ENCODE measurements at regions not wholly inside any gene's neighbourhood (a gene's known extent, or its start where the extent isn't known, plus 50 kb on each side); places are given as distances from the start of the nearest gene placed in this dataset.
A peak's percentile ranks its signal among the peaks of the same experiment; 100 is the strongest.

DNA sequence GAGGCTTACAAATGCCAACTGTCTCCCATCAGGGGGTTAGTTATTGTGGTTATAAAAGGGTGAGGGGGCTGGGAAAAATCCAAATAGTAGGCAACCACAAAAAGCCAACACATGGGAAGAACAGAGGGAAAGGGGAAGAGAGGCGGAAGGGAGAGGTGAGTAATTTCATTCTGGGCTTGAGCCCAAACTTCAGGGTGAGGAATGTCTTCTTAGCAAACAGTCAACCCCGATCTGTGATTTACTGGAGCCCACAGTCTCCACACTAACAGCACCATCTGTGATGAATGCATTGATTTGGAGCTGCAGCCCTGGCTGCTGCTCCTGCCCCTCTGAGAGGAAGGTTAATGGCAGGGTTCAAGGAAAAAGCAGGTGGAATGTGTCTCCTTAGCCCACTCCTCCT is 162.2 kb upstream of the GPR101 start:
- Histone ChIP-seq H3K36me3 (ENCODE audit: control insufficient read depth, insufficient read depth, low read length) (no peaks in the 10 kb centered on the region), H3K9me3 (ENCODE audit: control insufficient read depth, low read length) (no peaks in the 10 kb centered on the region), H3K4me1 (ENCODE audit: control insufficient read depth, insufficient read depth, low read length) (no peaks in the 10 kb centered on the region), H3K27ac (ENCODE audit: low read depth, low read length) (no peak overlapping the region), H3K4me3 (ENCODE audit: low read length) (no peak overlapping the region), H3K27me3 (ENCODE audit: control insufficient read depth, insufficient read depth, low read length, poor library complexity, severe bottlenecking) (no peaks in the 10 kb centered on the region), H3K9ac (ENCODE audit: extremely low read depth, low read length, poor library complexity, severe bottlenecking) (no peak overlapping the region)
- no peak for DNase-seq
- Mint-ChIP-seq H3K36me3 (ENCODE audit: low read depth) (no peaks in the 10 kb centered on the region), H3K27me3 (ENCODE audit: insufficient read depth) (peaks cover 8% of the 10 kb centered on the region), H3K27ac (no peak overlapping the region), H3K4me3 (no peak overlapping the region), H3K9me3 (peaks cover 48% of the 10 kb centered on the region), H3K4me1 (no peaks in the 10 kb centered on the region)
- 80% methylated on average over 1 of the region's 2 CpGs; no CpG with 5 or more reads in 1 of the 2 experiments for WGBS, 2 experiments (ENCODE audit: insufficient coverage in 1 of 2, insufficient read length in 1 of 2)
- no peak for TF ChIP-seq CTCF (conservative IDR thresholded peaks at IDR 0.05)

DNA sequence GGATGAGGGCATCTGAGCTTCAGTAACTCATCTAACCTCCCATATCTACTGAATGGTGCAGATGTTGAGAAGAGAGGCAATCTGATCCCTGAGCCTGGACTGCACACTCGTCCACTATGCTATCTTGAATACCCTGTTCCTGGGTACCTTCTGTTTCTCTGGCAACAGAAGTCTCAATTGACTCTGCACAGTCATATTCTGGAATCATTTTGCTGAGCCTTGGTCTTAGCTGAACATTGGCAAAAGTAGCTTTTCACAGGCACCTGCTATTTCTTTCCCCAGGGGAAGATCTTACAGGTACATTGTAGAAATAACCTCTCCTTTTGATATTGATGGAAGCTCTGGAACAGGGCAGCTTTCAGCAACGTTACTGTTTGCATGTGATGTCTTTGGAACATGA is 161.5 kb upstream of the GPR101 start:
- H3K27me3 ChIP-seq (ENCODE audit: control insufficient read depth, insufficient read depth, low read length, poor library complexity, severe bottlenecking), result no peaks in the 10 kb centered on the region
- Mint-ChIP-seq H3K4me3 (no peak overlapping the region), H3K27ac (no peak overlapping the region), H3K4me1 (no peaks in the 10 kb centered on the region), H3K9me3 (peaks cover 55% of the 10 kb centered on the region), H3K27me3 (ENCODE audit: insufficient read depth) (peaks cover 8% of the 10 kb centered on the region), H3K36me3 (ENCODE audit: low read depth) (no peaks in the 10 kb centered on the region)
- no peak for DNase-seq
- no peaks in the 10 kb centered on the region for H3K4me1 ChIP-seq (ENCODE audit: control insufficient read depth, insufficient read depth, low read length)
- H3K9me3 ChIP-seq (ENCODE audit: control insufficient read depth, low read length), result no peaks in the 10 kb centered on the region
- no peaks in the 10 kb centered on the region for H3K36me3 ChIP-seq (ENCODE audit: control insufficient read depth, insufficient read depth, low read length)
- no peak overlapping the region for H3K9ac ChIP-seq (ENCODE audit: extremely low read depth, low read length, poor library complexity, severe bottlenecking)
- WGBS, 2 experiments (ENCODE audit: insufficient coverage in 1 of 2, insufficient read length in 1 of 2), result 84% methylated on average over 2 of the region's 2 CpGs; no CpG with 5 or more reads in 1 of the 2 experiments
- no peak overlapping the region for H3K27ac ChIP-seq (ENCODE audit: low read depth, low read length)
- TF ChIP-seq CTCF (conservative IDR thresholded peaks at IDR 0.05), result no peak
- H3K4me3 ChIP-seq (ENCODE audit: low read length), result no peak overlapping the region

- 13% methylated on average over 3 of the region's 4 CpGs; no CpG with 5 or more reads in 1 of the 2 experiments for WGBS, 2 experiments (ENCODE audit: insufficient coverage in 1 of 2, insufficient read length in 1 of 2)
- no peaks in the 10 kb centered on the region for H3K36me3 Mint-ChIP-seq (ENCODE audit: low read depth)
- Histone ChIP-seq H3K27ac (ENCODE audit: low read depth, low read length) (no peak overlapping the region), H3K27me3 (ENCODE audit: control insufficient read depth, insufficient read depth, low read length, poor library complexity, severe bottlenecking) (no peaks in the 10 kb centered on the region), H3K9me3 (ENCODE audit: control insufficient read depth, low read length) (peaks cover 8% of the 10 kb centered on the region), H3K9ac (ENCODE audit: extremely low read depth, low read length, poor library complexity, severe bottlenecking) (no peak overlapping the region), H3K36me3 (ENCODE audit: control insufficient read depth, insufficient read depth, low read length) (no peaks in the 10 kb centered on the region), H3K4me1 (ENCODE audit: control insufficient read depth, insufficient read depth, low read length) (no peaks in the 10 kb centered on the region), H3K4me3 (ENCODE audit: low read length) (no peak overlapping the region)
- peaks cover 59% of the 10 kb centered on the region for H3K9me3 Mint-ChIP-seq
- no peak overlapping the region for H3K4me3 Mint-ChIP-seq
- DNase-seq, result peak; percentile 85
- H3K27me3 Mint-ChIP-seq (ENCODE audit: insufficient read depth), result peaks cover 8% of the 10 kb centered on the region
- no peaks in the 10 kb centered on the region for H3K4me1 Mint-ChIP-seq
- H3K27ac Mint-ChIP-seq, result no peak overlapping the region
- TF ChIP-seq CTCF (conservative IDR thresholded peaks at IDR 0.05), result peak; percentile 77
Measured at GRCh38 chrX:137194164-137194563, 160.4 kb upstream of the GPR101 start.

Measured in endodermal cell (in vitro differentiated cells).